ENCODE measurements at regions not wholly inside any gene's neighbourhood (a gene's known extent, or its start where the extent isn't known, plus 50 kb on each side); places are given as distances from the start of the nearest gene placed in this dataset.

- TF ChIP-seq, protein P1, sequence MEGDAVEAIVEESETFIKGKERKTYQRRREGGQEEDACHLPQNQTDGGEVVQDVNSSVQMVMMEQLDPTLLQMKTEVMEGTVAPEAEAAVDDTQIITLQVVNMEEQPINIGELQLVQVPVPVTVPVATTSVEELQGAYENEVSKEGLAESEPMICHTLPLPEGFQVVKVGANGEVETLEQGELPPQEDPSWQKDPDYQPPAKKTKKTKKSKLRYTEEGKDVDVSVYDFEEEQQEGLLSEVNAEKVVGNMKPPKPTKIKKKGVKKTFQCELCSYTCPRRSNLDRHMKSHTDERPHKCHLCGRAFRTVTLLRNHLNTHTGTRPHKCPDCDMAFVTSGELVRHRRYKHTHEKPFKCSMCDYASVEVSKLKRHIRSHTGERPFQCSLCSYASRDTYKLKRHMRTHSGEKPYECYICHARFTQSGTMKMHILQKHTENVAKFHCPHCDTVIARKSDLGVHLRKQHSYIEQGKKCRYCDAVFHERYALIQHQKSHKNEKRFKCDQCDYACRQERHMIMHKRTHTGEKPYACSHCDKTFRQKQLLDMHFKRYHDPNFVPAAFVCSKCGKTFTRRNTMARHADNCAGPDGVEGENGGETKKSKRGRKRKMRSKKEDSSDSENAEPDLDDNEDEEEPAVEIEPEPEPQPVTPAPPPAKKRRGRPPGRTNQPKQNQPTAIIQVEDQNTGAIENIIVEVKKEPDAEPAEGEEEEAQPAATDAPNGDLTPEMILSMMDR (IDR thresholded peaks at IDR 0.05), result no peak
- Mint-ChIP-seq H3K27me3 (ENCODE audit: unreplicated experiment) (no peaks in the 10 kb centered on the region), H3K9me3 (ENCODE audit: unreplicated experiment) (peaks cover 9% of the 10 kb centered on the region), H3K27ac (ENCODE audit: unreplicated experiment) (no peak overlapping the region), H3K4me3 (ENCODE audit: unreplicated experiment) (no peak overlapping the region), H3K36me3 (ENCODE audit: unreplicated experiment) (no peaks in the 10 kb centered on the region), H3K4me1 (ENCODE audit: unreplicated experiment) (no peaks in the 10 kb centered on the region)
- no peak for DNase-seq (ENCODE audit: extremely low spot score, unreplicated experiment)
Measured at GRCh38 chr10:78262860-78263259, 229.2 kb downstream of the RPS24 start.

- Mint-ChIP-seq H3K36me3 (ENCODE audit: unreplicated experiment) (no peaks in the 10 kb centered on the region), H3K4me1 (ENCODE audit: unreplicated experiment) (no peaks in the 10 kb centered on the region), H3K9me3 (ENCODE audit: unreplicated experiment) (peaks cover 12% of the 10 kb centered on the region), H3K4me3 (ENCODE audit: unreplicated experiment) (no peak overlapping the region), H3K27me3 (ENCODE audit: unreplicated experiment) (no peaks in the 10 kb centered on the region), H3K27ac (ENCODE audit: unreplicated experiment) (no peak overlapping the region)
- TF ChIP-seq, protein P1 (IDR thresholded peaks at IDR 0.05), result no peak
- no peak for DNase-seq (ENCODE audit: extremely low spot score, unreplicated experiment)
Measured at GRCh38 chr10:78263521-78263988, 229.9 kb downstream of the RPS24 start.

DNA sequence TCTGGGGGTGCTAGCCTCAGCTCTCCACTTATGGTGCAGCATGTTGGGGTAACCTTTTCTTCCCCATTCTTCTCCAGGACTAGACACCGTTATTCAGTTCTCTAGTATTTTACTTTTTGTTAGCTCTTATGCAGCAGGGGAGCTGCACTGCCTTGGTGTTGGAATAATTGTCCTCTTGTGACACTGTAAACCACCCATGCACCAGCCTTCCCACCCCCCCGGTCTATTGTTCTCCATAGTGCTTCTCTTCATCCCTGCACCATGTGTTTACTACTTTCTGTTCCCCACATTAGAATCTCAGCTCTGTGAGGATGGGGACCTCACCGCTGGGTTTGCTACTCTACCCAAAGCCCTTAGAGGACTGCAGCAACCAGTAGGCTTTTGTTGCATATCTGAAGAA, 230.7 kb downstream of the RPS24 start:
- no peak for DNase-seq (ENCODE audit: extremely low spot score, unreplicated experiment)
- no peaks in the 10 kb centered on the region for H3K27me3 Mint-ChIP-seq (ENCODE audit: unreplicated experiment)
- H3K27ac Mint-ChIP-seq (ENCODE audit: unreplicated experiment), result no peak overlapping the region
- no peaks in the 10 kb centered on the region for H3K4me1 Mint-ChIP-seq (ENCODE audit: unreplicated experiment)
- no peak overlapping the region for H3K4me3 Mint-ChIP-seq (ENCODE audit: unreplicated experiment)
- peaks cover 4% of the 10 kb centered on the region for H3K9me3 Mint-ChIP-seq (ENCODE audit: unreplicated experiment)
- H3K36me3 Mint-ChIP-seq (ENCODE audit: unreplicated experiment), result no peaks in the 10 kb centered on the region
- TF ChIP-seq, protein P1 (IDR thresholded peaks at IDR 0.05), result no peak

DNA sequence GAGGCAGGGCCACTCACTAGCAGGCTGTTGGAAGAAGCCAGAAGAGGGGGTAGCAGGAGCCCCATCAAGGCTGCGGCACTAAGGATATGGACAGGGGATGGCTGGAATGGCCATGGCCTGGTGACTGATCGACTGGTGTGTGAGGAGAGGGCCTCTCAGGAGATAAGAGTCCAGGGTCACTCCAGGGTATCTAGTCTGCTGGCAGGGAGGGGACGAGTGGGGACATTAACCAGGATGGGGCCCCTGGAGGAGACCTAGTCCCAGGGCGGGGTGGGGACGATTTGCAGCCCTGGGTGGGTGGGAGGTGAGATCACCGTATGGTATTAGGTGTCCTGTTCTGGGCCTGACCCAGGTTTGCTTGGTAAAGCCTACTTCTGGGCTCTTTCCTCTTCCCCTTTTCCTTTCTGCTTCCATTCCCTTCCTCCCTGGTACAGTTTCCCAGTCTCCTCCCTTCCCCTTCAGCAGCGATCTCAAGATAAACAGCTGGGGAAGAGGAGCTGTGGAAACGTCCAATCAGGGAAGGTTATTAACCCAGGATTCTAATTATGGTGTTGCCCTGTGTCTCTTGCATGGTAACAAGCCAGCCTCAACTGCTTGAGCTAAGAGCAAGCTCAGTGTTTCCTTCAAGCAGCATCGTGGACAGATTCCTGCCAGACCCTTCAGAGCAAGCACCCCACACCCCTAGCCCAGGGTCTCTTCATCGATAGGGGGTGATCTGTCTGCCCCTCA, 233.2 kb downstream of the RPS24 start:
- Mint-ChIP-seq H3K27ac (ENCODE audit: unreplicated experiment) (no peak overlapping the region), H3K4me1 (ENCODE audit: unreplicated experiment) (no peaks in the 10 kb centered on the region), H3K27me3 (ENCODE audit: unreplicated experiment) (no peaks in the 10 kb centered on the region), H3K9me3 (ENCODE audit: unreplicated experiment) (peaks cover 4% of the 10 kb centered on the region), H3K4me3 (ENCODE audit: unreplicated experiment) (no peak overlapping the region), H3K36me3 (ENCODE audit: unreplicated experiment) (no peaks in the 10 kb centered on the region)
- no peak for DNase-seq (ENCODE audit: extremely low spot score, unreplicated experiment)
- TF ChIP-seq, protein P1 (IDR thresholded peaks at IDR 0.05), result no peak

DNA sequence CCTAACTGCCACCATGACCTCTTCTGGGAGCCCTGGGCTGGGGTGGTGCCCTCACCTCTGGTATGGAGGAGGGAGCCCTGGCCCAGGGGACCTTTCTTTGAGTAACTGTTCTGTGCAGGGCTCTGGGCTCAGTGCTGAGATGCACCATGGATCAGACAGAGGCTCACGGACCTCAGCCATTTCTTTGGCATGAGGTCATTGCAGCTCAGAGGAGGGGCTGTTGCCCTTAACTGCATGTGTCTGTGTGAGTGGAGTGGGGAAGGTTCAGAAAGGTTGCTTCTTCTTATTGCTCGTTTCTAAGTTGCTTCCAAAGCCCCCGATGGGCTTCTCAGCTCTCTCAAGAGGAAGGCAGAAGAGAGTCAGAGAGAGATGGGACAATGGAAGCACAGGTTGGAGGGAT, 233.9 kb downstream of the RPS24 start:
- TF ChIP-seq, protein P1 (IDR thresholded peaks at IDR 0.05), result no peak
- Mint-ChIP-seq H3K4me1 (ENCODE audit: unreplicated experiment) (no peaks in the 10 kb centered on the region), H3K9me3 (ENCODE audit: unreplicated experiment) (peaks cover 5% of the 10 kb centered on the region), H3K27me3 (ENCODE audit: unreplicated experiment) (no peaks in the 10 kb centered on the region), H3K36me3 (ENCODE audit: unreplicated experiment) (no peaks in the 10 kb centered on the region), H3K4me3 (ENCODE audit: unreplicated experiment) (no peak overlapping the region), H3K27ac (ENCODE audit: unreplicated experiment) (no peak overlapping the region)
- no peak for DNase-seq (ENCODE audit: extremely low spot score, unreplicated experiment)
